Epithelial cell of esophagus (primary cell): ENCODE measurements at regions not wholly inside any gene's neighbourhood (a gene's known extent, or its start where the extent isn't known, plus 50 kb on each side); places are given as distances from the start of the nearest gene placed in this dataset.
"Not testable (repeated sequence)": the region's sequence is repeated elsewhere in the genome, so short reads cannot be mapped to it uniquely, and the experiment has no call there.

ENCODE experiments used
- DNase-seq: peaks from one replicate; pipeline ENCODE4 v3.0.0; 2010; ENCODE audit warnings: low read depth
- H3K4me3 ChIP-seq: 2 replicates; pipeline ENCODE4 v1.5.1; 2011; ENCODE audit warnings: mild to moderate bottlenecking, low read length, control low read depth
- TF ChIP-seq, protein P1 (sequence below): IDR thresholded peaks from 2 replicates; pipeline ENCODE4 v1.5.1; 2011; ENCODE audit warnings: low read depth, mild to moderate bottlenecking, low read length, control low read depth, inconsistent platforms; ENCODE audit not compliant: insufficient read depth; ENCODE audit errors: missing control alignments

DNA sequence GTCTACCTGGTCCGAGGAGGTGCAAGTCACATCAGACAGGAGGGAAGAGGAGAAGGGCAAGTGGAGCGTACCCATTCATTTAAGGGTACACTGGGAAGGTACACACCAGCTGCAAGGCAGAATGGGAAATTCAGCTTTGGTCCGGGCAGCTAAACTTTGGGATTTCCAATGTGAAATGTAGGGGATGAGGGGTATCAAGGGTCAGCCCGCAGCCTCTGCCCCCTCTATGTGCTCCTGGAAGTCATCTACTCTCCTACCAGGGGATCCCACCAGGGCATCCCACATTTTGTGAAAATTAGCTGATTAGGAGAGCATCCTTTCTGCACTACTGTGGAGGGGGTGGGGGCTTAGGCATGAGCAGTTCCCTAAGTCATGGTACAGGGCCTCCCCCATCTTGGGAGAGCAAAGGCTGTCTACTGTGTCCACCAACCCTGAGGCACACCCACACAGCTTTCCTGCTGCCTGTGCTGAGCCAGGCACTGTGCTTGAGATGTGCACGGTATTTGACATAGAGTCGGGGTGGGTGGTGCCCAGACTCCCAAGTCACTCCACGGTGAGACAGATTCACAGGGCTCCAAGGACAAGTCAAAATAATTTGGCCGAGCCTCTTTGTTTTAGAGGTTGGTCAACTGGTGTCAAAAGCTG lies 189.1 kb upstream of the SULF2 start:
- H3K4me3 ChIP-seq = no peak overlapping the region
- no peak for DNase-seq
- TF ChIP-seq, protein P1, sequence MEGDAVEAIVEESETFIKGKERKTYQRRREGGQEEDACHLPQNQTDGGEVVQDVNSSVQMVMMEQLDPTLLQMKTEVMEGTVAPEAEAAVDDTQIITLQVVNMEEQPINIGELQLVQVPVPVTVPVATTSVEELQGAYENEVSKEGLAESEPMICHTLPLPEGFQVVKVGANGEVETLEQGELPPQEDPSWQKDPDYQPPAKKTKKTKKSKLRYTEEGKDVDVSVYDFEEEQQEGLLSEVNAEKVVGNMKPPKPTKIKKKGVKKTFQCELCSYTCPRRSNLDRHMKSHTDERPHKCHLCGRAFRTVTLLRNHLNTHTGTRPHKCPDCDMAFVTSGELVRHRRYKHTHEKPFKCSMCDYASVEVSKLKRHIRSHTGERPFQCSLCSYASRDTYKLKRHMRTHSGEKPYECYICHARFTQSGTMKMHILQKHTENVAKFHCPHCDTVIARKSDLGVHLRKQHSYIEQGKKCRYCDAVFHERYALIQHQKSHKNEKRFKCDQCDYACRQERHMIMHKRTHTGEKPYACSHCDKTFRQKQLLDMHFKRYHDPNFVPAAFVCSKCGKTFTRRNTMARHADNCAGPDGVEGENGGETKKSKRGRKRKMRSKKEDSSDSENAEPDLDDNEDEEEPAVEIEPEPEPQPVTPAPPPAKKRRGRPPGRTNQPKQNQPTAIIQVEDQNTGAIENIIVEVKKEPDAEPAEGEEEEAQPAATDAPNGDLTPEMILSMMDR = no peak

DNA sequence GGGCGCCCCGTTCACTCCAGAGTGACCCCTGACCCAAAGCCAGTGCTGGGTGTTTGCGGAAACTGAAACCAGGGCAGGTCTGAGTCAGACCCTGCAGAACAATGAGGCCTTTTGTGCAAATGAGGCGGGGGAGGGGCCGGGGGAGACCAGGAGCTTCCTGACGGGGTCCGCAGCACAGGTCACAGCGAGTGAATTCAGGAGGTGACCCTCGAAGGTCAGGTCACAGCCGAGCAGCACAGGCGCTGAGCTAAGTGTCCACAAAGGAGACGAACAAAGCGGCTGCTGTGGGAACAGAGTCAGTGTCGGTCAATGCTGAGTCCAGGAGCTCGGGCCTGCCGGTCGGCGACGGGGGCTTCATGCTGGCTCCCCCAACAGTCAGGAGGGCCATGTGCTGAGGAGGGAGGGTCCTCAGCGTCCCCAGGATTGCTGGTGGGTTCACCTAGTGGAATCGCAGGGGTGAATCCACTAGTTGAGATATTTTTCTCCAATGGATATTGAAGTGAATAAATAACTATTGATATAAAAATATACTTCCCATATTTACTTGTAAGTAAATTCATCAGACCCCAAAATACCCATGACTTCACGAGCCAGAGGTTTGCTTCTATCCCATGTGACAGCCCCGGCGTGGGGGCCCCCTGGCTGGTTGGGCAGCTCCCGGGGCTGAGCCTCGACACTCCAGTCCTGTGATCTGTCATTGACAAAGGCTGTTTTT lies 188.4 kb upstream of the SULF2 start:
- TF ChIP-seq, protein P1 = no peak

DNA sequence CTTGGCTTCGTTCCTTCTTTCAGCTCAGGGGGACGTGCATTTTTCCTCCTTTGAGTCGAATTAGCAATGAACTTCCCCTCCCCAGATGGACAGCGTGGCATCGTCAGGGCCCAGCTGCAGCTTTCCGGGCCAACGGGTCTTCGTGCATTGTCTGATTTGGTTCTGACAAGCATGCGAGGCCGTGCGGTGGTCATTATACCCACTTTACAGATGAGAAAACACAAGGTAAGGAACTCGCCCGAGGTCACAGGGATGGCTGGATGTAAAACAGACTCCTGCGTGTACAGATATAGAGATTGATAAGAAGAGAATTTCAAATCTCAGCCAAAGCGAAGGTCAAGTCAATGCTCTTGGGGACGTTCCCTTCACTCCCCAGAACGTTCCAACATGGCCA lies 187.6 kb upstream of the SULF2 start:
- DNase-seq = no peak
- H3K4me3 ChIP-seq = no peak overlapping the region
- TF ChIP-seq, protein P1 = no peak

More for the DNA sequence above, 188.4 kb upstream of the SULF2 start:
- no peak for DNase-seq
- H3K4me3 ChIP-seq = no peak overlapping the region

DNA sequence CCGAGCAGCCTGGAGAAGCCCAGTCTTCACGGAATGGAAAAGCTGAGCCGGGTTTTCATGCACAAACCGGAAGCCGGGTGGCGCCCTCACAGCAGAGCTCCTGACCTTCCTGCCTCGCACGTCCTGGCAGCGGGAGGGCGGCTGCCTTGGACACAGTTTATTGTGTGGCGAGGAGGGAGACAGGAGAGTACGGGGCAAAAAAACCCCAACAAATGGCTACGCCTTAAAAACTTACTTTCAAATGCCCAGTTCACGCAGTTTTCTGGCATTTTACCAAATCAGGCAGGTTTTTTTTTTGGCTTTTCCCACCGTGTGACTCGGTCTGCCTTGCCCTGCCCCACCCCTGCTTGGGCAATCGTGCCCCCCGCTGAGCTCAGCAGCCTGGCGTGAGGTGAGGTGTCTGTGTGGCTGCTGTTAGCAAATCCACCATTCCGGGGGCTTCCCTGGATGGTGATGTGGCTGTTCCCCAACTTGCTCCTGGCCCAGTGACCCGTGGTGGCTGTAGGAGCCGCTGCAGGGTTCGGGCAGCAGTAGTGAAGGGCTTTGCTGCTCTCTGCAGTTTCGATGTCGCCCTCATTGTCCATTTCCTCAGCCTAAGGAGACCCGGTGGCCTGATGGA lies 187.1 kb upstream of the SULF2 start:
- DNase-seq, H3K4me3 ChIP-seq: not testable (repeated sequence)
- TF ChIP-seq, protein P1 = peak; percentile 26

DNA sequence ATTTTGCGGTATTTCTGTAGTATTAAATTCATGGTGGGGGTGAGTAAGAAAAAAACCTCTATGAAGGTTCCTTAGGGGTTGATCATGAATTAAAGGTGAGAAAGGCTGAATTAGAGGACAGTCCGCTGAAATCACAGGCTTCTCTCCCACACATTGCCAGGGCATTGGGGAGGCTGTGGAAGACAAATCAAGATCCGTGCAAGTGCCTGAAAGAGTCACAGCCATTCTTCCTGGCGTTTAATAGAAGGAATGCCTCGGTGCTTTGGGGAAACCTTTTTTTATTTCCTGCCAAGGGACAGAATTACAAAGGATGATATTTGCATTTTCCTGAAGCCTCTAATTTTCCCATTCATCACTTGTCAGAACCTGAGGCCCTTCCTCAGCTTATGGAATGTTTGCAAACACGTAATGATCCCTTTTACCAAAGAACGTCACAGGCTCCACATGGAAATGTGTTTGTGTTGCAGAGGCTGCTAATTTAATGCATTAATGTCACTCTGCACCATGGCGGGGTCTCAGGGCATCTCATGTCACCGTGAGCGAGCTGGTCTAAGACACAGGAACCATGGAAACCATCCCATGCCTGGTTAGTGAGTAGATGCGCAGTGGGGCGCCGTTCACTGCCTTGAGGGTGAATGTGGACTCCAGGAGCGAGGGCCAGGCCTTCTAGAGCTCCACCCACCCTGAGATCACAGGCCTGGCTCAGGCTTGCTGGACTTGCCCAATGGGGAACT lies 185.9 kb upstream of the SULF2 start:
- no peak overlapping the region for H3K4me3 ChIP-seq
- TF ChIP-seq, protein P1 = no peak
- DNase-seq = no peak

DNA sequence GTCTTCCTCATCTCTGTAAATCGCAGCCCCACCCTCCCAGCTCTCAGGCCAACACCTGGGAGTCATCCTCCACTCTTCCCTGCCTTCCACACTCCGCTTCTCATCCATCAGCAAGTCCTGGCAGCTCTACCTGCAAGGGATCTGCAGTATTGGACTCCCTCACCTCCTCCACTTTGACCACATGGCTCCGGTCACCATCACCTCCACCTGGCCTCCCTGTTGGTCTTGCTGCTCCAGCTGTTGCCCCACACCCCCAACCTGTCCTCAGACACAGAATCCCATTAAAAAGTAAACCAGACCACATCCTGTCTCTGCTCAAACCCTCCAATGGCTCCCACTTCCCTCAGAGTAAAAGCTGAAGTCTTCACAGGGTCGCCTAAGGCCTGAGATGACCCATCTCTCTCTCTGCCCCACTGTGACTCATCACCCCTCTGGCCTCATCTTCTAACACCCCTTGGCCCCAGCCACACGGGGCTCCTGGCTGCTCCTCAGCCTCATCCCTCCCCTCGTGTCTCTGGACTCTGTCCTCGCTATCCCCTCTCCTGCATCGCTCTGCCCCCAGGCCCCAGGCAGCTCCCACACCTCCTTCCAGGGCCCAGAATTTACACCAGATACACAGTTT lies 185.1 kb upstream of the SULF2 start:
- TF ChIP-seq, protein P1 = no peak
- H3K4me3 ChIP-seq = no peak overlapping the region
- DNase-seq = no peak
